ENCODE measurements at regions not wholly inside any gene's neighbourhood (a gene's known extent, or its start where the extent isn't known, plus 50 kb on each side); places are given as distances from the start of the nearest gene placed in this dataset.

DNA sequence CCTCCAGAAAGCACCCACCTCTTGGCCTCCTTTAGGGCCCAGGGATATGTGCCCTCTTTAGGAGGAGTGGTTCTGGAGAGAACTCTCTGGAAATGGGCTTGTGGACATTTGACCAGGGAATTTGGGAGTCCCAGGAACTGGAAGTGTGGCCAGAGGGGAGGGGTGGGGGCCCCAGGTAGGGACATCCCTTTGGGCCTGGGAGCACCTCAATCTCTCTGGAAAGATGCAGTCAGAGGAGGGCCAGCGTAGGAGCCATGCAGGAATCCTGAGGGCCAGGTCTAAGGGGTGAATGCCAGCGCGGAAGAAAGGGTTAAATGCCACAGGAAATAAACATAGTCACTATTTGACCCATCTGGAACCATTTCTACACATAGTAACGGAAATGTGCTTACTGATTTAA, 50.3 kb upstream of the ITGA11 start:
- H3K36me3 ChIP-seq (ENCODE audit: control insufficient read depth, insufficient read depth, low read length): no peaks in the 10 kb centered on the region
- TF ChIP-seq, protein P1, sequence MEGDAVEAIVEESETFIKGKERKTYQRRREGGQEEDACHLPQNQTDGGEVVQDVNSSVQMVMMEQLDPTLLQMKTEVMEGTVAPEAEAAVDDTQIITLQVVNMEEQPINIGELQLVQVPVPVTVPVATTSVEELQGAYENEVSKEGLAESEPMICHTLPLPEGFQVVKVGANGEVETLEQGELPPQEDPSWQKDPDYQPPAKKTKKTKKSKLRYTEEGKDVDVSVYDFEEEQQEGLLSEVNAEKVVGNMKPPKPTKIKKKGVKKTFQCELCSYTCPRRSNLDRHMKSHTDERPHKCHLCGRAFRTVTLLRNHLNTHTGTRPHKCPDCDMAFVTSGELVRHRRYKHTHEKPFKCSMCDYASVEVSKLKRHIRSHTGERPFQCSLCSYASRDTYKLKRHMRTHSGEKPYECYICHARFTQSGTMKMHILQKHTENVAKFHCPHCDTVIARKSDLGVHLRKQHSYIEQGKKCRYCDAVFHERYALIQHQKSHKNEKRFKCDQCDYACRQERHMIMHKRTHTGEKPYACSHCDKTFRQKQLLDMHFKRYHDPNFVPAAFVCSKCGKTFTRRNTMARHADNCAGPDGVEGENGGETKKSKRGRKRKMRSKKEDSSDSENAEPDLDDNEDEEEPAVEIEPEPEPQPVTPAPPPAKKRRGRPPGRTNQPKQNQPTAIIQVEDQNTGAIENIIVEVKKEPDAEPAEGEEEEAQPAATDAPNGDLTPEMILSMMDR (IDR thresholded peaks at IDR 0.05): no peak
- no peaks in the 10 kb centered on the region for H3K4me1 ChIP-seq
- H3K9me3 ChIP-seq (ENCODE audit: control insufficient read depth, low read length): no peaks in the 10 kb centered on the region
- no peak overlapping the region for H2AFZ ChIP-seq
- H3K27ac ChIP-seq: no peak overlapping the region
- no peaks in the 10 kb centered on the region for H3K79me2 ChIP-seq
- no peak overlapping the region for H3K4me3 ChIP-seq (ENCODE audit: low read depth, low read length)
- H3K4me2 ChIP-seq (ENCODE audit: low read length): no peak overlapping the region
- H3K27me3 ChIP-seq (ENCODE audit: control insufficient read depth, insufficient read depth, low read length): no peaks in the 10 kb centered on the region
- H3K9ac ChIP-seq: no peak overlapping the region

DNA sequence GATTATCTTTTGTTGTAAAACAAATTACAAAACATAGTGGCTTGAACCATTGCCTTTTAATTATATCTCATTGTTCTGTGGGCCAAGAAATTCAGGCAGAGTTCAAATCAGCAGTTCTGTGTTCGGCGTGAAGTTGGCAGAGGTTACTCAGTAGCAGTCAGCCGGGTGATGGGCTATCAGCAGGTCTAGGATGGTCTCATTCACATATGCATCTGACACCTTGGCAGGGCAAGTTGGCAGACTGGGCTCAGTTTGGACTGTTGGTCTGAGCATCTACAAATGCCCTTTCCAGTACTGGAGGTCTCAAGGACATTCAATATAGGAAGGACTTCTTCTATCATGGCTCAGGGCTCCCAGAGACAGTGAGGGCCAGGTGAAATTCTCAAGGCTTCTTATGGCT, 51.2 kb upstream of the ITGA11 start:
- Histone ChIP-seq H3K9me3 (ENCODE audit: control insufficient read depth, low read length) (no peaks in the 10 kb centered on the region), H3K9ac (no peak overlapping the region), H3K4me2 (ENCODE audit: low read length) (no peak overlapping the region), H3K4me1 (no peaks in the 10 kb centered on the region), H3K27me3 (ENCODE audit: control insufficient read depth, insufficient read depth, low read length) (no peaks in the 10 kb centered on the region), H2AFZ (no peak overlapping the region), H3K79me2 (no peaks in the 10 kb centered on the region), H3K27ac (no peak overlapping the region), H3K36me3 (ENCODE audit: control insufficient read depth, insufficient read depth, low read length) (no peaks in the 10 kb centered on the region), H3K4me3 (ENCODE audit: low read depth, low read length) (no peak overlapping the region)
- TF ChIP-seq, protein P1 (IDR thresholded peaks at IDR 0.05): no peak

DNA sequence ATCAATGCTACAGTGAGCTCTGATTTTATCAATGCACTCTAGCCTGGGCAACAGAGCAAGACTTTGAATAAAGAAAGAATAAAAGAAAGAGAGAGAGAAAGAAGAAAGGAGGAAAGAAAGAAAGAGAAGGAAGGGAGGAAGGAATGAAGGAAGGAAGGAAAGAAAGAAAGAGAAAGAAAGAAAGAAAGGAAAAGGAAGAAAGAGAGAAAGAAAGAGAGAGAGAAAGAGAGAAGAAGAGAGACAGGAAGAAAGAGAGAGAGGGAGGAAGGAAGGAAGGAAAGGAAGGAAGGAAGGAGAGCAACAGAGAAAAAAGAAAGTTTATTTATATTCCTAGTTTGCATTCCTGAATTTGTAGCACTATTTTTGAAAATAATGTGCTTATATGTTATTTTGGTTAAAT, 52.3 kb upstream of the ITGA11 start:
- TF ChIP-seq, protein P1 (IDR thresholded peaks at IDR 0.05): no peak
- no peaks in the 10 kb centered on the region for H3K27me3 ChIP-seq (ENCODE audit: control insufficient read depth, insufficient read depth, low read length)
- H2AFZ ChIP-seq: no peak overlapping the region
- no peaks in the 10 kb centered on the region for H3K79me2 ChIP-seq
- no peak overlapping the region for H3K4me3 ChIP-seq (ENCODE audit: low read depth, low read length)
- no peak overlapping the region for H3K27ac ChIP-seq
- H3K36me3 ChIP-seq (ENCODE audit: control insufficient read depth, insufficient read depth, low read length): no peaks in the 10 kb centered on the region
- H3K4me1 ChIP-seq: no peaks in the 10 kb centered on the region
- H3K9ac ChIP-seq: no peak overlapping the region
- H3K4me2 ChIP-seq (ENCODE audit: low read length): no peak overlapping the region
- H3K9me3 ChIP-seq (ENCODE audit: control insufficient read depth, low read length): no peaks in the 10 kb centered on the region

DNA sequence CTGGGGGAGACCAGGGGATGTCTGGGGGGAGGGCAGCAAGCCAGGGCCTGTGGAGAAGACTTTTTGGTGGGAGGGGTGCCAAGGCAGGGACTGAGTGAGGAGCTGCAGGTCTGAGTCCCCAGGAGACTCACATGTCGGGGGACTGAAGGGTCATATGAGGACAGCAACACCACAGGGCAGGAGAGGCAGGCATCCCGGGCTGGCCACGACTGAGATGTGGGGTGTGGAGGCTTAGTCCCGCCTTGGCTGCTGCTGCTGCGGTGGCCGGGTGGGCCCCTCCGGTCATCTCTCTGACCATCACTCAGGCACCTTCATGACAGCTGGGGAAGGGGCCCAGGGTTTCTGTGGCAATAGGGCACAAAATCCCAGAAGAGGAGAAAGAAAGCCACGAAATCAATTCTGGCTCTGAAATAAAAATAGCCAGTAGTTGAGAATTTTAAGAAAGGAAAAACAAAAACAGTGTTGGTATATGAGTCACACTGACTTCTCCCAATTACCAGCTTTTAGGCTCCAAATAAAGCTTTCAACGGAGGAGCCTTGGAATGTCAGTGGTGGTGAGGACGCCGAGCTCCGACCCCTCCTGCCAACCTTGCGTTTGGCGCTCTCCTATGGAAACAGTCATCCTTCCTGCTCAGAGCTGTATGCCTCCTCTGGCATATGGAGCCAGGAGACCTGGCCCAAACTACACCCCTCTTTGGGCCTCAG, 52.9 kb upstream of the ITGA11 start:
- no peak overlapping the region for H3K4me3 ChIP-seq (ENCODE audit: low read depth, low read length)
- no peaks in the 10 kb centered on the region for H3K27me3 ChIP-seq (ENCODE audit: control insufficient read depth, insufficient read depth, low read length)
- no peaks in the 10 kb centered on the region for H3K79me2 ChIP-seq
- H3K9me3 ChIP-seq (ENCODE audit: control insufficient read depth, low read length): no peaks in the 10 kb centered on the region
- H3K36me3 ChIP-seq (ENCODE audit: control insufficient read depth, insufficient read depth, low read length): no peaks in the 10 kb centered on the region
- H3K27ac ChIP-seq: no peak overlapping the region
- TF ChIP-seq, protein P1 (IDR thresholded peaks at IDR 0.05): no peak
- no peak overlapping the region for H3K9ac ChIP-seq
- no peak overlapping the region for H2AFZ ChIP-seq
- no peak overlapping the region for H3K4me2 ChIP-seq (ENCODE audit: low read length)
- no peaks in the 10 kb centered on the region for H3K4me1 ChIP-seq

DNA sequence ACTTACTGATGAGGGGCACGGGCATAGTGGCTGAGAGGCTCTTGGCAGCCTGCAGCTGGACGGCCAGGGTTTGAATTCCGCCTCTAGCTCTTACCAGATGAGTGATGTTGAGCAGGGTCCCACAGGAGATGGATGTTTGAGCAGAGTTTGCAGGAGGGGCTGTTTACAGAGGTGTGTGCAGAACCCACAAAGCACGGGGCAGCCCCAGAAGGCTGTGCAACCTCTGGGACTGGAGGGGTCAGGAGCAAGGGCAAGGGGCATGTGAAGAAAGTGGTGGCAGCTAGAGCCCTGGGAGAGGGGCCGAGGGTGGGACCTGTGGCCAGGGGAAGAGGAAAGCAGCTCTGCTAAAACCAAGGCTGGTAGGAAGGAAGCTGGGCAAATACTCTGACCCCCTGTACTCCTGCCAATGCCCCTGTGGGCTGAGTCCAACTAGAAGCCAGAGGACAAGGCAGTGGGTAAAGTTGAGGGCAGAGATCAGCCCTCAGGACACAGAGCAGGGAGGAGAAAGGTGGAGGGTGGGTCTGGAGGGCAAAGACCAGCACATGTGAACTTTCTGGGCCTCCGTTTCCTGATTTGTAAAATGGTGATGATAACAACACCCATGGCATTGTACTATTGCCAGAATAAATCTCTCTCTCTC, 53.9 kb upstream of the ITGA11 start:
- H3K4me3 ChIP-seq (ENCODE audit: low read depth, low read length): no peak overlapping the region
- TF ChIP-seq, protein P1 (IDR thresholded peaks at IDR 0.05): no peak
- no peak overlapping the region for H2AFZ ChIP-seq
- no peaks in the 10 kb centered on the region for H3K36me3 ChIP-seq (ENCODE audit: control insufficient read depth, insufficient read depth, low read length)
- no peak overlapping the region for H3K4me2 ChIP-seq (ENCODE audit: low read length)
- no peaks in the 10 kb centered on the region for H3K27me3 ChIP-seq (ENCODE audit: control insufficient read depth, insufficient read depth, low read length)
- no peaks in the 10 kb centered on the region for H3K9me3 ChIP-seq (ENCODE audit: control insufficient read depth, low read length)
- no peaks in the 10 kb centered on the region for H3K79me2 ChIP-seq
- H3K9ac ChIP-seq: no peak overlapping the region
- H3K27ac ChIP-seq: no peak overlapping the region
- H3K4me1 ChIP-seq: no peaks in the 10 kb centered on the region

All from parathyroid adenoma (tissue), 2 donors.